AG10803 (cell line): ENCODE measurements at regions not wholly inside any gene's neighbourhood (a gene's known extent, or its start where the extent isn't known, plus 50 kb on each side); places are given as distances from the start of the nearest gene placed in this dataset.

ENCODE experiments used
- DNase-seq: peaks from one replicate; pipeline ENCODE4 v3.0.0; 2010; ENCODE audit warnings: low read depth
- H3K4me3 ChIP-seq: 2 replicates; pipeline ENCODE4 v1.5.1; 2011; ENCODE audit warnings: mild to moderate bottlenecking, low read length, control low read depth
- TF ChIP-seq, protein P1 (sequence below): conservative IDR thresholded peaks from 2 replicates; pipeline ENCODE4 v1.5.1; 2011; ENCODE audit warnings: mild to moderate bottlenecking, low read length, control low read depth, inconsistent platforms

DNA sequence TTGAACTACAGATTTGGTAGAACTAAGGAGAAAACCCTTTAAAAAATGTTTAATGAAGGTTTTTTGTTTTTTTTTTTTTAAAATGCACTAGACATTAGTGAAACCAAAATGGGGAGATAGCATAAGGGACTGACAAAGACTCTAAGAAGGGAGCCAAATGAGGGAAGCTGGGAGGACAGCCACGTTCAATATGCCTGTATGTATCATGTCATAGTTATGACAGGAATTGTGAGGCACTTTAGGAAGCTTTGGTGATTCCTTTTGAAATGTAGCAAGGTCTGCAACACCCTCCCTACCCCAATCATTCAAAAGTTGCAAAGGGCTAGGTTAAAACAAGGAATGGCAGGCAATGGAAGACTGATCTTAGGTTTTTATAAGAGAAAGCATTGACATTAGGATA is 526.0 kb downstream of the TLL1 start:
- H3K4me3 ChIP-seq: no peak overlapping the region
- DNase-seq: no peak
- TF ChIP-seq, protein P1, sequence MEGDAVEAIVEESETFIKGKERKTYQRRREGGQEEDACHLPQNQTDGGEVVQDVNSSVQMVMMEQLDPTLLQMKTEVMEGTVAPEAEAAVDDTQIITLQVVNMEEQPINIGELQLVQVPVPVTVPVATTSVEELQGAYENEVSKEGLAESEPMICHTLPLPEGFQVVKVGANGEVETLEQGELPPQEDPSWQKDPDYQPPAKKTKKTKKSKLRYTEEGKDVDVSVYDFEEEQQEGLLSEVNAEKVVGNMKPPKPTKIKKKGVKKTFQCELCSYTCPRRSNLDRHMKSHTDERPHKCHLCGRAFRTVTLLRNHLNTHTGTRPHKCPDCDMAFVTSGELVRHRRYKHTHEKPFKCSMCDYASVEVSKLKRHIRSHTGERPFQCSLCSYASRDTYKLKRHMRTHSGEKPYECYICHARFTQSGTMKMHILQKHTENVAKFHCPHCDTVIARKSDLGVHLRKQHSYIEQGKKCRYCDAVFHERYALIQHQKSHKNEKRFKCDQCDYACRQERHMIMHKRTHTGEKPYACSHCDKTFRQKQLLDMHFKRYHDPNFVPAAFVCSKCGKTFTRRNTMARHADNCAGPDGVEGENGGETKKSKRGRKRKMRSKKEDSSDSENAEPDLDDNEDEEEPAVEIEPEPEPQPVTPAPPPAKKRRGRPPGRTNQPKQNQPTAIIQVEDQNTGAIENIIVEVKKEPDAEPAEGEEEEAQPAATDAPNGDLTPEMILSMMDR: no peak

DNA sequence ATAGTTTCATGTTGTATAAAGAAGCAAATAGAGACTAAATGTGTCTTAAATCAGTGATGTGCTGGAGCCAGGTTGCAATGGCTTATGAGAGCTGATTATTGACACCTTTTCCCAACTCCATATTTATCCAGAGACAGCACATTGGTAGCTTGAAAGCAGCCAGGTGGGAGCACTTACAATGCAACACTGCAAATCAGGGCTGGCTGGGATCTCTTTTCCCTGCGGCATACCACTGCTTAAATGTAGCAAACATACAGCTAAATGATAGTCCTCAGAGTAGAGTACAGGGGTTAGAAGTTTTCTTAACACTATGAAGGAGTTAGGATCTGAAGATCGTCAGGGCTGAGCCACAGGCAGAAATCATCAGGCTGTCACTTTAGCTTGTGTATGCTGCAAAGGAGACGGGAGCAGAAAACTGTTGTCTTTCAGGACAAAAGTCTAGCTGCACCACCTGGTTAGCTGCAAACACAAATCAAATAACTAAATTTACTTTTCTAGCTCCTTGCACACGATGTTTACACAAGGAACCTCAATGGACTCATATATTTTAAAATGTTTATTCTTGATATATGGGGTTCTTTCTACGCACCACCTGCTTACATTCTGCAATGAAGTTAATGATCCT is 527.3 kb downstream of the TLL1 start:
- no peak overlapping the region for H3K4me3 ChIP-seq
- TF ChIP-seq, protein P1: no peak
- no peak for DNase-seq

DNA sequence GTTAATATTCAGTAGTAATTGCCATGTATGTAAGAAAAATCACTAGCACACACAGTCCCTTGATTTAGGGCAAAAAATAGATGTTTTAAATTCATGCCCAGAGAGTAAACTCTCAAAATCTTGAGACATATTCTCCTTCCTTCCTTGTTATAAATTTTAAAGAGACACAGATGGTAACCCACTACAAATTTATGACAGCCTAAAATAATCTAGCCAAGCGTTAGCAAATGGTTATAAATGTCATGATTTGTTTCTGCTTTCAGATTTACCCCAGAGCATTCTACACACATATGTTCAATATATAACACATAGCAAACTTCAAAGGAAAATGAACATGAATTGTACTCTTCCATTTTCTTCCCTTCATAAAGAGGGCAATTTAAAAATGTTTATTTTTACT is 540.3 kb downstream of the TLL1 start:
- no peak overlapping the region for H3K4me3 ChIP-seq
- DNase-seq: no peak
- TF ChIP-seq, protein P1: no peak

DNA sequence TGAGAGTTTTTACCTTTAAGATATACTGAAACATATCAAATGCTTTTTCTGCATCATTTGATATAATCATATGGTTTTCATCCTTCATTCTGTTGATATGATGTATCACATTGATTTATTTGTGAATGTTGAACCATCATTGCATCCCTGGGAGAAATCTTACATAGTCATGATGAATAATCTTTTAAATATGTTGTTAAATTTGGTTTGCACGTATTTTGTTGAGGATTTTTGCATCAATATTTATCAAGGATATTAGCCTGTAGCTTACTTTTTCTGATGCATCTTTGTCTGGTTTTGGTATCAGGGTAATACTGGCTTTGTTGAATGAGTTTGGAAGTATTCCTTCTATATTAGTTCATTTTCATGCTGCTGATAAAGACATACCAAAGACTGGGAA is 541.4 kb downstream of the TLL1 start:
- no peak overlapping the region for H3K4me3 ChIP-seq
- DNase-seq: no peak
- TF ChIP-seq, protein P1: no peak

DNA sequence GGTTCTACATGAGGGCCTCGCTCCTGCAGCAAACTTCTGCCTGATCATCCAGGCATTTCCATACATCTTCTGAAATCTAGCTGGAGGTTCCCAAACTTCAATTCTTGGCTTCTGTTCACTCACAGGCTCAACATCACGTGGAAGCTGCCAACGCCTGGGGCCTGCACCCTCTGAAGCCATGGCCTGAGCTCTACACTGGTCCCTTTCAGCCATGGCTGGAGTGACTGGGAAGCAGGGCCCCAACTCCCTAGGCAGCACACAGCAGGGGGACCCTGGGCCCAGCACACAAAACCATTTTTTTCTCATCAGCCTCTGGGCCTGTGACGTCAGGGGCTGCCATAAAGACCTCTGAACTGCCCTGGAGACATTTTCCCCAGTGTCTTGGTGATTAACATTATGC is 542.7 kb downstream of the TLL1 start:
- DNase-seq: no peak
- no peak overlapping the region for H3K4me3 ChIP-seq
- TF ChIP-seq, protein P1: no peak

DNA sequence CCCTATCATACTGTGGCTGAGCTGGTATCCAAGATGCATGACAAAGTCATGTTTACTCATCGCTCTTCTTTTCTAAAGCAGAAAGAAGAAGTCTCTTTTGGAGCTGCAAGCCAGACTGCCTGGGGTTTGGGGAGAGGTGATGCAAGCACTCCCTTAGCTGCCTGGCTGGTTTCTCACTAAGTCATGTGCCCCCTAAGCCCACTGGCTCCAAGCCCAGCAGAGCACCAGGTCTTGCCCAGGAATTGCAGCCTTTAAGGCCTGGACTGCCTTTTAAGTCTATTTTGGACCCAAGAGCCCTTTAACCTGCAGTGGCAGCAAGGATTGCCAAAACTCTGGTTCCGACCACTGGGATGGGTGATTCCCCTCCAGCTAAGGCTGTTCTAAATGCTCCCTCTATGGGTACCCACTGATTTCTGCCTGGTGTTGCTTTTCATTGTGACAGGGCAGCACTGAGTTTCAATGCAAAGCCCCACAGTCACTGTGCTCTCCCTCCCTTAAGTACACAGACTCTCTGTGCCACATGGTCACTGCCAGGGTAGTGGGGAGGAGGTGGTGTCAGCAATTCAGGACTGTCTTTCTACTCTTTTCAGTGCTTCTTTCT is 548.6 kb downstream of the TLL1 start:
- peak; percentile 19 for DNase-seq
- TF ChIP-seq, protein P1: no peak

DNA sequence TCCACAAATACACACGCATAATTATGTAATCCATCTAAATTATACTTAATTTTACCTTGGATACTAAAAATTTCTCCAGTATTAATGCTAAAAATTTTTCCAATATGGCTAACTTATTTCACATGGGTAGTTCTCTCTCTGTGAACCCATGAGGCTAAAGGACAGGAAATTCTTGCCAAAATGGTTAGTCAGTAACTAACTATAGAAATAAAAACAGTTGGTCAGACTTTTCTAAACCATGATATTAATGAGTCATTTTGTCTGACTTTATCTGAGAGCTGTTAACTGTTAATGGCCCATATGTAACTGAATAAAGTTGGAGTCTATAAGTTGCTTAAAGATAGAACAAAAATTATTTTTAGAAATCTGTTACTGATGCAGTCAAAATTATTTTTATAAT is 549.4 kb downstream of the TLL1 start:
- H3K4me3 ChIP-seq: no peak overlapping the region
- TF ChIP-seq, protein P1: no peak
- DNase-seq: peak; percentile 9

More for the DNA sequence above, 548.6 kb downstream of the TLL1 start:
- H3K4me3 ChIP-seq: no peak overlapping the region
